CD8-positive, alpha-beta memory T cell (primary cell): ENCODE measurements at regions not wholly inside any gene's neighbourhood (a gene's known extent, or its start where the extent isn't known, plus 50 kb on each side); places are given as distances from the start of the nearest gene placed in this dataset.

Experiments used
- CTCF ChIA-PET: fragments of 350-600 bp; sonication (Branson Sonifier 250); formaldehyde crosslinking; loops from one replicate; lab custom pipeline; 2021; ENCODE audit warnings: antibody characterized with exemption; lab: Charles Lee
- POLR2A ChIA-PET: fragments of 350-600 bp; sonication (Branson Sonifier 250); formaldehyde crosslinking; loops from one replicate; lab custom pipeline; 2021; ENCODE audit warnings: antibody characterized with exemption; lab: Charles Lee
- DNase-seq, 5 donors: peaks; one replicate each; pipeline versions ENCODE4 v3.0.0 to v3.0.0-alpha.2; 2020 to 2022; ENCODE audit warnings: mixed read lengths in 1 of 5
- H3K27ac ChIP-seq: one replicate; pipeline ENCODE4 v1.7.0; 2013; ENCODE audit warnings: low read depth, mild to moderate bottlenecking, low read length, moderate library complexity
- H3K27me3 ChIP-seq: 2 replicates; pipeline ENCODE4 v1.7.0; 2013; ENCODE audit warnings: low read length, mild to moderate bottlenecking; ENCODE audit not compliant: insufficient read depth, poor library complexity, severe bottlenecking
- H3K36me3 ChIP-seq: 2 replicates; pipeline ENCODE4 v1.7.0; 2013; ENCODE audit warnings: mild to moderate bottlenecking, low read length, moderate library complexity; ENCODE audit not compliant: insufficient read depth
- H3K4me1 ChIP-seq: 2 replicates; pipeline ENCODE4 v1.7.0; 2013; ENCODE audit warnings: mild to moderate bottlenecking, low read length, moderate library complexity; ENCODE audit not compliant: insufficient read depth
- H3K4me3 ChIP-seq: 2 replicates; pipeline ENCODE4 v1.7.0; 2013; ENCODE audit warnings: mild to moderate bottlenecking, low read length
- H3K9me3 ChIP-seq: 2 replicates; pipeline ENCODE4 v1.7.0; 2013; ENCODE audit warnings: mild to moderate bottlenecking, low read length
- H3K27ac Mint-ChIP-seq, 8 donors: one replicate each; pipeline ENCODE4 v1.8.0; 2020 to 2021; ENCODE audit warnings: mixed read lengths in 8 of 8, mild to moderate bottlenecking in 6 of 8, inconsistent platforms in 3 of 8, moderate library complexity in 3 of 8
- H3K27me3 Mint-ChIP-seq, 2 donors: one replicate each; pipeline ENCODE4 v1.8.0; 2020 to 2021; ENCODE audit warnings: mixed read lengths in 2 of 2, mild to moderate bottlenecking in 1 of 2, moderate library complexity in 1 of 2
- H3K36me3 Mint-ChIP-seq, 3 donors: one replicate each; pipeline ENCODE4 v1.8.0; 2020 to 2021; ENCODE audit warnings: mixed read lengths in 3 of 3, inconsistent platforms in 1 of 3, mild to moderate bottlenecking in 1 of 3
- H3K4me1 Mint-ChIP-seq, 3 donors: one replicate each; pipeline ENCODE4 v1.8.0; 2020 to 2021; ENCODE audit warnings: mixed read lengths in 3 of 3, inconsistent platforms in 1 of 3, mild to moderate bottlenecking in 1 of 3
- H3K4me3 Mint-ChIP-seq, 7 donors: one replicate each; pipeline ENCODE4 v1.8.0; 2020 to 2021; ENCODE audit warnings: mixed read lengths in 7 of 7, mild to moderate bottlenecking in 6 of 7, moderate library complexity in 4 of 7, inconsistent platforms in 2 of 7
- H3K9me3 Mint-ChIP-seq, 5 donors: one replicate each; pipeline ENCODE4 v1.8.0; 2020 to 2022; ENCODE audit warnings: mixed read lengths in 5 of 5, mild to moderate bottlenecking in 3 of 5, moderate library complexity in 2 of 5, inconsistent platforms in 1 of 5

DNA sequence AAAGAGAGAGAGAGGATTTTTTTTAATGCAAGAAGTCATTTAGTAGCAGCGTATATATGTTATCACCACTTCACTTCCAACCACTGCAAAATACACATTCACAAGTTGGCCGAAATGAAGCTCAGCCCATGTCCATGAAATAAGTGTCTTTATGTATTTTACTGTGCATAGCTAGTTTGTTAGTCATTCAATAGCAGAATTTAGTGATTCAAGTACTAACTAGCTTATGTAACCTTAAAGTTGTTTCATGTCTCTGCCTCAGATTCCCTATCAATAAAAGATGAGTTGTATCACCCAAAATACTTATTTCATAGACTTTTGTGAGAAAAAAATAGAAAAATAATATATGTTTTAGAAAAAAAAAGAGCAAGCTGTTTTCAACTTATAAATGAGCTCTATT, 153.7 kb upstream of the PRDM1 start:
- Histone ChIP-seq H3K27me3 (no peaks in the 10 kb centered on the region), H3K4me3 (no peak overlapping the region), H3K4me1 (no peaks in the 10 kb centered on the region), H3K36me3 (no peaks in the 10 kb centered on the region), H3K9me3 (no peaks in the 10 kb centered on the region), H3K27ac (no peak overlapping the region)
- Mint-ChIP-seq H3K27me3 (no peaks in the 10 kb centered on the region), H3K36me3 (no peaks in the 10 kb centered on the region), H3K4me1 (no peaks in the 10 kb centered on the region), H3K27ac (no peak overlapping the region), H3K4me3 (no peak overlapping the region), H3K9me3 (no peaks in the 10 kb centered on the region)
- DNase-seq: no peak
- ChIA-PET POLR2A (interaction anchor here (0.6 kb wide), 1 partner anchor 180 kb away, joined by 3 read pairs; no protein-coding TSS in a partner anchor), CTCF (no interaction called here)

GRCh38 chr6:105929626-105930025, 156.5 kb upstream of the PRDM1 start:
- H3K27me3 Mint-ChIP-seq: peaks cover 0 to 4% of the 10 kb centered on the region in 2 donors
- Histone ChIP-seq H3K27ac (no peak overlapping the region), H3K27me3 (no peaks in the 10 kb centered on the region), H3K9me3 (no peaks in the 10 kb centered on the region), H3K4me3 (no peak overlapping the region), H3K36me3 (no peaks in the 10 kb centered on the region), H3K4me1 (no peaks in the 10 kb centered on the region)
- H3K4me3 Mint-ChIP-seq: no peak overlapping the region
- no peaks in the 10 kb centered on the region for H3K36me3 Mint-ChIP-seq
- no peaks in the 10 kb centered on the region for H3K9me3 Mint-ChIP-seq
- CTCF ChIA-PET: no interaction called here
- H3K27ac Mint-ChIP-seq: no peak overlapping the region
- no peak for DNase-seq
- POLR2A ChIA-PET: no interaction called here
- H3K4me1 Mint-ChIP-seq: no peaks in the 10 kb centered on the region

DNA sequence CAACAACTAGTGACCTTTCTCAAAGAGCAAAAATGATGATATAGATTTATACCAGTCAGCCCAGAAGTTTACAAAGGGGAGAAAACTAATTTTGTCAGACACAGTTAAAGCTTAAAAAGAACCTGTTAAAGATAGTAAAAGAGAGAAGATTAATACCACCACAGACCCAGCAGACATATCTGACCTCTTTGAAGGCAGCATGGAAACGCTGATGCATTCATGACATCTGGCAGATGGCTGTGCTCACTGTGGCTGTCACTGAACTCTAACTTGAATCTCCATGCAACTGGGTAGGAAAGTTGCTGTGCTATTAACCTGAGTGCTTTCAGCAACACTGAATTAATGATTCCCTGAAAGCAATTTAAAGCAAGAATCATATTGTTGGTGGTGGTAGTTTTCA, 159.8 kb upstream of the PRDM1 start:
- no peaks in the 10 kb centered on the region for H3K36me3 Mint-ChIP-seq
- Histone ChIP-seq H3K27me3 (no peaks in the 10 kb centered on the region), H3K4me3 (no peak overlapping the region), H3K9me3 (no peaks in the 10 kb centered on the region), H3K36me3 (no peaks in the 10 kb centered on the region), H3K4me1 (no peaks in the 10 kb centered on the region), H3K27ac (no peak overlapping the region)
- H3K27me3 Mint-ChIP-seq: peaks cover 4 to 7% of the 10 kb centered on the region in 2 donors
- no peak overlapping the region for H3K4me3 Mint-ChIP-seq
- H3K27ac Mint-ChIP-seq: no peak overlapping the region
- POLR2A ChIA-PET: no interaction called here
- no peaks in the 10 kb centered on the region for H3K9me3 Mint-ChIP-seq
- no peak for DNase-seq
- H3K4me1 Mint-ChIP-seq: no peaks in the 10 kb centered on the region
- CTCF ChIA-PET: no interaction called here

DNA sequence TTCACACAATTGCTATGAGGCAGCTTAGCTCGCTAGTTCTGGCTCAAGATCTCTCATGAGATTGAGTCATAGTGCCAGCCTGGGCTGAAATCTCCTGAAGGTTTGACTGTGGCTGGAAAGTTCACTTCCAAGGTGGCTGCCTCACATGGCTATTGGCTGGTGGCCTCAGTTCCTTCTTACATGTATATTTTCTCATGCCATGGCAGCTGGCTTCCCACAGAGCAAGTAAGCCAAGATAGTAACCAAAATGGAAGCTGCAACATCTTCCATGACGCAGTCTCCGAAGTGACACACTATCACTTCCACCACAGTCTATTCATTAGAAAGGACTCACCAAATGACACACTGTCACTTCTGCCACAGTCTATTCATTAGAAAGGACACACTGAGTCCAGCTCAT, 160.4 kb upstream of the PRDM1 start:
- CTCF ChIA-PET: no interaction called here
- Mint-ChIP-seq H3K36me3 (no peaks in the 10 kb centered on the region), H3K4me1 (no peaks in the 10 kb centered on the region), H3K27me3 (peaks cover 4 to 7% of the 10 kb centered on the region in 2 donors), H3K27ac (peak overlapping the region in 1 of 8 donors; percentile 44), H3K9me3 (no peaks in the 10 kb centered on the region), H3K4me3 (no peak overlapping the region)
- Histone ChIP-seq H3K27ac (no peak overlapping the region), H3K27me3 (no peaks in the 10 kb centered on the region), H3K4me3 (no peak overlapping the region), H3K36me3 (no peaks in the 10 kb centered on the region), H3K9me3 (no peaks in the 10 kb centered on the region), H3K4me1 (no peaks in the 10 kb centered on the region)
- DNase-seq: no peak
- POLR2A ChIA-PET: no interaction called here

- H3K36me3 ChIP-seq: no peaks in the 10 kb centered on the region
- no peaks in the 10 kb centered on the region for H3K27me3 ChIP-seq
- H3K4me3 ChIP-seq: no peak overlapping the region
- H3K27ac ChIP-seq: no peak overlapping the region
- Mint-ChIP-seq H3K36me3 (no peaks in the 10 kb centered on the region), H3K4me3 (no peak overlapping the region), H3K9me3 (no peaks in the 10 kb centered on the region), H3K4me1 (no peaks in the 10 kb centered on the region), H3K27ac (no peak overlapping the region), H3K27me3 (peaks cover 11% of the 10 kb centered on the region in 2 donors)
- DNase-seq: no peak
- no peaks in the 10 kb centered on the region for H3K4me1 ChIP-seq
- no peaks in the 10 kb centered on the region for H3K9me3 ChIP-seq
- ChIA-PET CTCF (no interaction called here), POLR2A (no interaction called here)
Observed at GRCh38 chr6:105921781-105922180, 164.4 kb upstream of the PRDM1 start.

DNA sequence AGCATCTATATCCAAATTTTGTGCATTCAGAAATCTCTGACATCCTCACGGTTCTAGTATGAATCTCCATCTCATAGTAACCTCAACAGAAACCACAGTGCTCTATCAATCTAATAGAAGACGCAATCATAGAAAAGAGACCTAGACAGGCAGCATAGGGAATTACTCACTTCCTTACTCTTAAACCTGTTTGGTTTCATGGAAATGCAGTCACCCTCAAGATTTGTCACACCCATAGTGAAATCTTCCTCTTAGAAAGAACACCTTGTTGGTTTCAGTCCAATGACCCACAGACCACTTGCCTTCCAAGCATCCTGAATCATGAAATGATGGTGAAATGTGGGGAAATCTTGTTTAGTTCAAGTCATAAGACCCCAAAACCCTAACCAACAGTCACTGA, 166.1 kb upstream of the PRDM1 start:
- ChIA-PET CTCF (no interaction called here), POLR2A (no interaction called here)
- H3K4me3 ChIP-seq: no peak overlapping the region
- H3K27me3 ChIP-seq: no peaks in the 10 kb centered on the region
- no peaks in the 10 kb centered on the region for H3K36me3 ChIP-seq
- Mint-ChIP-seq H3K9me3 (no peaks in the 10 kb centered on the region), H3K4me1 (no peaks in the 10 kb centered on the region), H3K27ac (peak overlapping the region in 1 of 8 donors; percentile 11), H3K36me3 (no peaks in the 10 kb centered on the region), H3K27me3 (peaks cover 11% of the 10 kb centered on the region in 2 donors), H3K4me3 (no peak overlapping the region)
- no peaks in the 10 kb centered on the region for H3K9me3 ChIP-seq
- DNase-seq: no peak
- no peaks in the 10 kb centered on the region for H3K4me1 ChIP-seq
- no peak overlapping the region for H3K27ac ChIP-seq

DNA sequence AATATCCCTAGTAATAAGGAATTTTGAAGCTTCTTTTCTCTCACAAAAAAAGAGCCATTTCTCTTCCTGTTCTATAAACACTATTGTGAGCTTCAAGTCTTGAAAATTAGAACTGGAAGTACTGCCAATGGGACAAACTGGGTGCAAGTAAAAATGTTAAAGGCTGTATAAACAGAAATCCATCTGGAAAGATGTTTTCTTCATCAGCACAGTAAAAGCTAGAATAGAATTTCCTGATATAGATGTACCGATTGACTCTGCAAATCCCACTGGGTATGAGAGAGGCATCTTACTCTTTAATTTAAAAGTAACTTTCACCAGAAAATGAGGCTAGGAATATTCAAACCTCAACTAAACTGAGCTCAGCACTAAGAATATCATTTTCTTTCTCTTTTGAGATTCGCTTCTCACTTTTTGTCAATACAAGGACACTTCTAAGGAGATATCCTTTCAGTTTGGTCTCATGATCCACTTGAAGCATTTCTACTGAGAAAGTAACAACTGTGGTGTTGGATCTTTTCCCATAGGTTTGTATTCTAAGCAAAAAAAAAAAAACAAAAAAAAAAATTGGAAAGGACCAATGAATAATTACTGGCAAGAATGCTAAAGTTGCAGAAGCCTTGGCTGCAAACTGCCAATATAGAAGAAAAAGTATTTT, 169.0 kb upstream of the PRDM1 start:
- H3K27me3 Mint-ChIP-seq: peaks cover 9 to 11% of the 10 kb centered on the region in 2 donors
- no peaks in the 10 kb centered on the region for H3K36me3 ChIP-seq
- H3K36me3 Mint-ChIP-seq: no peaks in the 10 kb centered on the region
- H3K27ac Mint-ChIP-seq: no peak overlapping the region
- no peaks in the 10 kb centered on the region for H3K27me3 ChIP-seq
- no peak overlapping the region for H3K4me3 ChIP-seq
- no peak for DNase-seq
- H3K4me3 Mint-ChIP-seq: no peak overlapping the region
- H3K4me1 ChIP-seq: no peaks in the 10 kb centered on the region
- H3K9me3 ChIP-seq: no peaks in the 10 kb centered on the region
- H3K9me3 Mint-ChIP-seq: no peaks in the 10 kb centered on the region
- no peak overlapping the region for H3K27ac ChIP-seq
- POLR2A ChIA-PET: no interaction called here
- H3K4me1 Mint-ChIP-seq: no peaks in the 10 kb centered on the region
- CTCF ChIA-PET: no interaction called here

GRCh38 chr6:105911106-105911629, 175.0 kb upstream of the PRDM1 start:
- no peaks in the 10 kb centered on the region for H3K9me3 Mint-ChIP-seq
- Histone ChIP-seq H3K36me3 (no peaks in the 10 kb centered on the region), H3K27me3 (no peaks in the 10 kb centered on the region), H3K27ac (no peak overlapping the region), H3K4me3 (no peak overlapping the region), H3K4me1 (no peaks in the 10 kb centered on the region), H3K9me3 (no peaks in the 10 kb centered on the region)
- no peaks in the 10 kb centered on the region for H3K36me3 Mint-ChIP-seq
- CTCF ChIA-PET: interaction anchor here (0.6 kb wide), 1 partner anchor 444 kb away, joined by 3 read pairs; no protein-coding TSS in a partner anchor
- POLR2A ChIA-PET: no interaction called here
- H3K27ac Mint-ChIP-seq: no peak overlapping the region
- no peaks in the 10 kb centered on the region for H3K4me1 Mint-ChIP-seq
- H3K27me3 Mint-ChIP-seq: peaks cover 0 to 4% of the 10 kb centered on the region in 2 donors
- no peak for DNase-seq
- no peak overlapping the region for H3K4me3 Mint-ChIP-seq
